Esophagus muscularis mucosa (tissue), 4 donors: ENCODE measurements at regions not wholly inside any gene's neighbourhood (a gene's known extent, or its start where the extent isn't known, plus 50 kb on each side); places are given as distances from the start of the nearest gene placed in this dataset.
"Not testable (repeated sequence)": the region's sequence is repeated elsewhere in the genome, so short reads cannot be mapped to it uniquely, and the experiment has no call there.

Experiments
- DNase-seq: peaks from one replicate; pipeline ENCODE4 v3.0.0-alpha.2; 2017; ENCODE audit errors: extremely low spot score
- H3K27ac ChIP-seq, 4 donors: fragments of 200-600 bp; sonication (generic); replicated peaks in 1 of 4; 1 replicate in 3 of 4; 2 replicates in 1 of 4; pipeline ENCODE4 v1.5.1; 2016 to 2019; ENCODE audit warnings: mild to moderate bottlenecking in 1 of 4
- H3K27me3 ChIP-seq, 4 donors: fragments of 200-600 bp; sonication (generic); one replicate each; pipeline versions ENCODE4 v1.5.1 to v1.6.0; 2016 to 2019
- H3K36me3 ChIP-seq, 4 donors: fragments of 200-600 bp; sonication (generic); one replicate each; pipeline ENCODE4 v1.5.1; 2016 to 2019
- H3K4me1 ChIP-seq, 4 donors: fragments of 200-600 bp; sonication (generic); one replicate each; pipeline ENCODE4 v1.5.1; 2016 to 2019
- H3K4me3 ChIP-seq, 4 donors: fragments of 200-600 bp; sonication (generic); 1 replicate in 2 of 4; 2 replicates in 2 of 4; pipeline ENCODE4 v1.5.1; 2016 to 2019; ENCODE audit warnings: mild to moderate bottlenecking in 4 of 4, moderate library complexity in 1 of 4
- H3K9me3 ChIP-seq, 4 donors: fragments of 200-600 bp; sonication (generic); 1 replicate in 3 of 4; 2 replicates in 1 of 4; pipeline ENCODE4 v1.5.1; 2016 to 2019
- CTCF ChIP-seq, 3 experiments: fragments of 200-600 bp in 2 of 3; fragments of 450-650 bp in 1 of 3; sonication (generic) in 2 of 3; IDR thresholded peaks; one replicate each; pipeline ENCODE4 v1.5.1; 2017 to 2019; ENCODE audit warnings: antibody characterized with exemption in 3 of 3, mild to moderate bottlenecking in 2 of 3, moderate library complexity in 1 of 3
- EP300 ChIP-seq: sonication (generic); formaldehyde crosslinking; IDR thresholded peaks from one replicate; pipeline ENCODE4 v1.6.1; 2017; ENCODE audit warnings: antibody characterized with exemption
- POLR2A ChIP-seq: fragments of 450-650 bp; IDR thresholded peaks from one replicate; pipeline ENCODE4 v1.6.1; 2017; ENCODE audit warnings: antibody characterized with exemption, moderate library complexity, mild to moderate bottlenecking, low read depth
- POLR2AphosphoS5 ChIP-seq, 2 donors: sonication (generic); formaldehyde crosslinking; IDR thresholded peaks; one replicate each; pipeline ENCODE4 v1.6.1; 2017; ENCODE audit warnings: antibody characterized with exemption in 2 of 2
- WGBS: methylation state at CpG from one replicate; pipeline ENCODE4 v1.1.5; 2018; 5-methylcytosine and 5-hydroxymethylcytosine counted together
- intact Hi-C: fragments of 100-400 bp; cut with DNase I; formaldehyde crosslinking; loops from one replicate; pipeline ENCODE4 v1.15.1; 2023

GRCh38 chr6:137625808-137626207 lies 131.6 kb upstream of the OLIG3 start:
- intact Hi-C loops = no loop called here
- Histone ChIP-seq H3K27me3 (no peaks in the 10 kb centered on the region), H3K4me1 (peaks cover 0 to 3% (median 0%) of the 10 kb centered on the region in 4 donors), H3K9me3 (no peaks in the 10 kb centered on the region), H3K27ac (no peak overlapping the region), H3K4me3 (no peak overlapping the region), H3K36me3 (no peaks in the 10 kb centered on the region)
- TF ChIP-seq EP300 (no peak), POLR2AphosphoS5 (IDR thresholded peaks at IDR 0.05) (no peak), POLR2A (no peak), CTCF (IDR thresholded peaks at IDR 0.05) (no peak)
- no peak for DNase-seq
- 80% methylated on average over 7 of the region's 7 CpGs for WGBS

- H3K27ac ChIP-seq = no peak overlapping the region
- intact Hi-C loops = no loop called here
- DNase-seq = no peak
- H3K4me3 ChIP-seq = no peak overlapping the region
- no peaks in the 10 kb centered on the region for H3K36me3 ChIP-seq
- H3K4me1 ChIP-seq = peaks cover 0 to 13% (median 4%) of the 10 kb centered on the region in 4 donors
- TF ChIP-seq POLR2AphosphoS5 (IDR thresholded peaks at IDR 0.05) (no peak), EP300 (no peak), CTCF (IDR thresholded peaks at IDR 0.05) (no peak), POLR2A (no peak)
- H3K9me3 ChIP-seq = no peaks in the 10 kb centered on the region
- H3K27me3 ChIP-seq = no peaks in the 10 kb centered on the region
- 50% methylated on average over 1 of the region's 1 CpG for WGBS
Observed at GRCh38 chr6:137630666-137631065, 136.5 kb upstream of the OLIG3 start.

- intact Hi-C loops = no loop called here
- WGBS = 90% methylated on average over 2 of the region's 2 CpGs
- Histone ChIP-seq H3K27me3 (no peaks in the 10 kb centered on the region), H3K36me3 (no peaks in the 10 kb centered on the region), H3K27ac (no peak overlapping the region), H3K9me3 (no peaks in the 10 kb centered on the region), H3K4me3 (no peak overlapping the region), H3K4me1 (peaks cover 0 to 13% (median 4%) of the 10 kb centered on the region in 4 donors)
- TF ChIP-seq CTCF (IDR thresholded peaks at IDR 0.05) (no peak), EP300 (no peak)
- no peak for DNase-seq
Observed at GRCh38 chr6:137631323-137631722, 137.1 kb upstream of the OLIG3 start.

- H3K27ac ChIP-seq, H3K4me3 ChIP-seq, H3K27me3 ChIP-seq, intact Hi-C loops, DNase-seq, H3K9me3 ChIP-seq, H3K36me3 ChIP-seq: not testable (repeated sequence)
- WGBS = 86% methylated on average over 9 of the region's 9 CpGs
- peaks cover 0 to 23% (median 9%) of the 10 kb centered on the region in 4 donors for H3K4me1 ChIP-seq
Observed at GRCh38 chr6:137634177-137634576, 140.0 kb upstream of the OLIG3 start.

GRCh38 chr6:137637121-137637520 lies 142.9 kb upstream of the OLIG3 start:
- TF ChIP-seq POLR2A = no peak
- TF ChIP-seq EP300 = no peak
- no peak for TF ChIP-seq POLR2AphosphoS5 (IDR thresholded peaks at IDR 0.05)
- no peak for TF ChIP-seq CTCF (IDR thresholded peaks at IDR 0.05)
- no peak overlapping the region for H3K27ac ChIP-seq
- no peak for DNase-seq
- no peaks in the 10 kb centered on the region for H3K36me3 ChIP-seq
- no peak overlapping the region for H3K4me3 ChIP-seq
- H3K4me1 ChIP-seq = peaks cover 0 to 16% (median 9%) of the 10 kb centered on the region in 4 donors
- no peaks in the 10 kb centered on the region for H3K27me3 ChIP-seq
- intact Hi-C loops = no loop called here
- H3K9me3 ChIP-seq = no peaks in the 10 kb centered on the region
- 54% methylated on average over 1 of the region's 1 CpG for WGBS
